A673 (cell line): ENCODE measurements at regions not wholly inside any gene's neighbourhood (a gene's known extent, or its start where the extent isn't known, plus 50 kb on each side); places are given as distances from the start of the nearest gene placed in this dataset.
"Not testable (repeated sequence)": the region's sequence is repeated elsewhere in the genome, so short reads cannot be mapped to it uniquely, and the experiment has no call there.

Experiments used
- CTCF ChIP-seq: fragments of 300-800, 200-600 bp; sonication (generic); conservative IDR thresholded peaks from 2 replicates; pipeline ENCODE4 v1.5.1; 2017; ENCODE audit warnings: low read depth, mild to moderate bottlenecking, antibody characterized with exemption, low read length, moderate library complexity, mixed read lengths
- EZH2 ChIP-seq: fragments of 200-600 bp; sonication (generic); IDR thresholded peaks from 2 replicates; pipeline ENCODE4 v1.6.1; 2017; ENCODE audit warnings: borderline replicate concordance, low read depth, mild to moderate bottlenecking, mixed read lengths, antibody characterized with exemption, low read length; ENCODE audit not compliant: poor library complexity, severe bottlenecking

- TF ChIP-seq CTCF, EZH2: not testable (repeated sequence)
These were observed 91.8 kb upstream of the USP9X start for GRCh38 chrX:40993395-40993794.
